VCaP (cell line): ENCODE measurements at regions not wholly inside any gene's neighbourhood (a gene's known extent, or its start where the extent isn't known, plus 50 kb on each side); places are given as distances from the start of the nearest gene placed in this dataset.

Experiments used
- H3K27ac ChIP-seq: fragments of 450-650 bp; 2 replicates; pipeline ENCODE4 v1.5.1; 2017
- CTCF ChIP-seq: fragments of 450-650 bp; conservative IDR thresholded peaks from 2 replicates; pipeline ENCODE4 v1.5.1; 2017; ENCODE audit warnings: mild to moderate bottlenecking, moderate library complexity

GRCh38 chr22:27372969-27373670, 428.4 kb downstream of the MN1 start:
- peak overlapping the region; percentile 57 for H3K27ac ChIP-seq
- TF ChIP-seq CTCF = peak; percentile 32; the same call in 1 of the 2 replicates

GRCh38 chr22:27377501-27378295, 423.9 kb downstream of the MN1 start:
- peak overlapping the region; percentile 66 for H3K27ac ChIP-seq
- no peak for TF ChIP-seq CTCF

GRCh38 chr22:27378311-27378800, 423.2 kb downstream of the MN1 start:
- no peak for TF ChIP-seq CTCF
- peak overlapping the region; percentile 66 for H3K27ac ChIP-seq

GRCh38 chr22:27378995-27379394, 422.6 kb downstream of the MN1 start:
- H3K27ac ChIP-seq = peak overlapping the region; percentile 66
- no peak for TF ChIP-seq CTCF

- H3K27ac ChIP-seq = no peak overlapping the region
- no peak for TF ChIP-seq CTCF
Measured at GRCh38 chr22:27380855-27381254, 420.7 kb downstream of the MN1 start.

GRCh38 chr22:27381552-27381951, 420.0 kb downstream of the MN1 start:
- no peak for TF ChIP-seq CTCF

GRCh38 chr22:27381960-27382742, 419.4 kb downstream of the MN1 start:
- H3K27ac ChIP-seq = no peak overlapping the region
- TF ChIP-seq CTCF = no peak

More at GRCh38 chr22:27381552-27381951, 420.0 kb downstream of the MN1 start:
- no peak overlapping the region for H3K27ac ChIP-seq
